ENCODE measurements at regions not wholly inside any gene's neighbourhood (a gene's known extent, or its start where the extent isn't known, plus 50 kb on each side); places are given as distances from the start of the nearest gene placed in this dataset.

GRCh38 chr6:45829873-45830272 is 185.8 kb downstream of the CLIC5 start:
- TF ChIP-seq CTCF (IDR thresholded peaks at IDR 0.05; ENCODE audit: low read length) (no peak), EZH2 (optimal IDR thresholded peaks at IDR 0.05; ENCODE audit: low read depth, low read length) (no peak), EZH2phosphoT487 (IDR thresholded peaks at IDR 0.05; ENCODE audit: low read length) (no peak)
